ENCODE measurements at regions not wholly inside any gene's neighbourhood (a gene's known extent, or its start where the extent isn't known, plus 50 kb on each side); places are given as distances from the start of the nearest gene placed in this dataset.

DNA sequence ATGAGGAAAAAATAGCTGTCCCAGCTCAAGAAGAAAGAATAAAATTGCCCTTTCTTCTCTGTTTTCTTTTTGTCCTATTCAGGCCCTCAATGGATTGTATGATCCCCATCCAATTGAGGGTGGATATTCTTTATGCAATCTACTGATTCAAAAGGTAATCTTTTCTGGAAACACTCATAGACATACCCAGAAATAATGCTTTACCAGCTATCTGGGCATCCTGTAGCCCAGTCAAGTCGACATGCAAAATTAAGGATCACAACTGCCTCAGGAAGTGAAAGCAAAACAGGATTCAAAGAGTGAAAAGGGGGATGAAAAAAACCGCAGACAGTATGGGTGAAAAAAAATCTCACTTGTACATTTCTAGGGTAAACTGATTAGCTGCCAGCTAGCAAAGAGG lies 410.1 kb downstream of the TBC1D32 start:
- DNase-seq = no peak

DNA sequence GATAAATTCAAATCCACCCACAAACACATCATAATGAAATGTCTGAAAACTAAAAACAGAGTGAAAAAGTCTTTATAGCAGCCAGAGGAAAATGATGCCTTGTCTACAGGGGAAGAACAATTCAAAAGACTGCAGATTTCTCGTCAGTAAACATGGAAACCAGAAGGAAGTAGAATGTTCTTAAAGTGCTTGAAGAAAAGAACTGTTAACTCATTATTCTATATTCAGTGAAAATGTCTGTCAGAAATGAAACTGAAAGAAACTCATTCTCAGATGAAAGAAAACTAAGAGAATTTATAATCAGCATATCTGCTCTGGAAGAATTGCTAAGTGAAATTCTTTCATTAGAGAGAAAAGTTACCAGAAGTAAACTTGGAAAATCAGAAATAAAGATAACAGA lies 416.1 kb downstream of the TBC1D32 start:
- DNase-seq = no peak

DNA sequence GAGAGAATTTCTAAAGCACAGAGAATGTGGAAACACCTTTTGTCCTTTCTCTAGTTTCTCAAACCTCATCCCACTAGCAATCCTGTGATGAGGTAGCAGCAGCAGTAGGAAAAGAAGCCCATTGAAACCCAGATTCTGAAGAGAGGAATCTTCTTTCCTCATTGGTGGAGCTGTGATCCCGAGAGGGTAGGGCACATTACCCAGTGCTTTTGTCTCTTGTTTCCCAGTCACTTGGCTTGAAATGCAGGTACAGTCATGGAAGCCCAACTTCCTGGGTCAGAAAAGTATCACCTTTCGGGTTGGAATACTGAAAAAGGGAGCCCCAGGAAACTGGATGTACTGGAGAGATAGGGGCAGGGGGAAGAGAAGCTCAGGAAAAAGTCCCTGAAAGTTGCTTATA lies 417.4 kb downstream of the TBC1D32 start:
- DNase-seq = no peak

DNA sequence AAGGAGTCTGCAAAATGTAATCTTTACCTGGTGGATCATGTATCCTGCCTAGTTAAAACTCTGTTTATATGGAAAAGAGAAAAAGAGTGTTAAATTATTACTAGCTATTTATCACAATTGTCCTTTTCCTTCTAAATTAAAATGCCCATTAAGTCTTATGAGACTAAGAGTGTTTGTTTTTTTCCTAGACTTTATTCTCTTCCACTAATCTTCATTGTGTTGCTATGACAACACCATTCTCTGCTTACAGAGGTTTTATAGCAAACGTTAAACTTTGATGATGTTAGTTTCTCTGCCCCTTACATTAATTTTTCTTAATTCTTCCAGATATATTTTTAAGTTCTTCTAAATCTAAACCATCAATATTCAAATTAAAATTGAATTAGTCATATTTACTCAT lies 420.8 kb downstream of the TBC1D32 start:
- DNase-seq = no peak

DNA sequence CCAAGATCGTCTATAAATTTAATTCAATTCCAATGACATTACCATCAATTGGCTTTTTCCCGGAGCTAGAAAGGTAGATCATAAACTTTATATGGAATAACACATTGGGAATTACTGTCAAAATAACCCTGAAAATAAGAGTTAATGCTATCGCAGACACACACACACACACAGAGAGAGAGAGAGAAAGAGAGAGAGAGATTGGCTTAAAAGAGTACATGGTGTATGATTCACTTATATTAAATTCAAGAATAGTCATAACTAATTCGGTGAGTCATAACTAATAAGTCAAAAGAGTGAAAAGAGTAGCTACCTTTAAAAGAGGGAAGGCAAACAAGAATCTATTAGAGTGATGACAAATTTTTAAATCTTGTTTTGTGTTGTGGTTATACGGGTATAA lies 425.5 kb downstream of the TBC1D32 start:
- no peak for DNase-seq

DNA sequence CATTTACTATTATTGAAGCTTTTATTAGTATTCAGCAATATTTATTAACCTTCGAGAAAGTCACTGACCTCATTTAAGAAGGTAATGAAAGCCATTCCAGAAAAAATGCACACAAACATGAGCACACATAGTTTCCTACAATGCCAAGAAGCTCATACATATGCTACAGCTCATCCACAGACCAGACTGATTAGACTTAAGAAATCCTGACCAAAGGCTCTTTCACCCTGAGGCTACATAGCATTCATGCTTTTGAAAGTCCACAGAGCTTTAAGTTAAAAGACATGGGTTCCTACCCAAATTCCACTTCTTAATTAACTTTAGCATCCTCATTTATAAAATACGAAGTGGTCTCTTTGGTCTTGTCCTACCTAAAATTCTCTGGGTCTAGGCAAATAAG lies 430.4 kb downstream of the TBC1D32 start:
- no peak for DNase-seq

- no peak for DNase-seq
These were observed 434.3 kb downstream of the TBC1D32 start for GRCh38 chr6:120899932-120900331.

GRCh38 chr6:120894077-120894476 lies 440.2 kb downstream of the TBC1D32 start:
- DNase-seq = no peak

DNA sequence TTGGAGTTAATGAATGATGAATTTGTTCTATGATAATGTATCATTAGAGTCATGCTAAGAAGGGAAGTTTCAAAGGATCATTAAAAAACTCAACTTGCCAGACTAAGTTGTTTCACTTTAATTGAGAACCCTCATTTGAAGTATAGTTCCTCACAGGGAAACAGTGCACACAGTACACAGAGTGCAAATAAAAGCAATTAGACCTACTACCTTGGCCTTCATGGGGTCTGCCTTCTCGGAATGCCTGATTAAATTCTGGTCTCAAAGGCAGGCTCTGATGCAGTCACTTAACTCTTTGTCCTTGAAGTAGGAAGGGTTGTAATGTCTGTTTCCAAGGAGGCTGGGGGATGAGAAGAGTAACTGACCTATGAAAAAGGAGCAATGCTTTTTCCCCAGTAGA lies 457.3 kb downstream of the TBC1D32 start:
- DNase-seq = no peak

DNA sequence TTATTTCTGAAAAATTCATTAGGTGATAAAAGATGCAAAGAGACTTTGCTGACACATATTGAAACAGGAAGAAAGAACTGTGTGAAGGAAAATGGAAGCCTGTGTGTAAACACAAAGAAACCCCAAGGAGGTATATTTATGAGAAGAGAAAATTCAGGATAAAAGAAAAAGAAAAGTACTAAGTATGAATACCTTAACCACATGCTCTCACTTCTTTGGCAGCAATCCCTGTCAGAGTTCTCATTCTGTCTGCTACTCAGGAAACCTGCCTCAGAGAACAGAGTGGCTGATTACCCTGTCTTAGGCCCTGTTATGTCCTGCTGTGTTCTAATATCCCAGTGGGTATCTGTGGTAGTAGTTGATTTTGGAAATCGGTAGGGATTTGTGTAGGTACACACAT lies 457.9 kb downstream of the TBC1D32 start:
- DNase-seq = no peak

GRCh38 chr6:120875900-120876299 lies 458.4 kb downstream of the TBC1D32 start:
- no peak for DNase-seq

DNA sequence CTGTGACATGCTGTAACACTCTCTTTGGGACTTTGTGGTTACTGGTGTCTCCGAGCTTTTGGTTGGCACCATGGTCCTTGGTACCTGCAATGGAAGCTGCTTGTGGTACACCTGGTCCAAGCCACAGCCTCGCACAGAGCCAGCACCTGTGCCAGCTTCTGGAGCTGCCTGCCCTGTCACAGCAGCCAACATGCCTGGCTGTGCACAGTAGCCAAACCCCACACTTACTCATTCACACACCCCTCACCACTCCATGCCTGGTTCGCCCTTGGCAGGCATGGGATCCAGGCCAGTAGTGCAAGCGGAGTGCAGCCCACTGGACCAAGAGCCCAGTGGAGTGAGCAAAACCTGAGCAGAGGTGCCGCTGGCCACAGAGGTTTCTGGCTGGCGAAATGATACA lies 459.9 kb downstream of the TBC1D32 start:
- DNase-seq = no peak

- no peak for DNase-seq
These were observed 461.0 kb downstream of the TBC1D32 start for GRCh38 chr6:120873125-120873865.

DNA sequence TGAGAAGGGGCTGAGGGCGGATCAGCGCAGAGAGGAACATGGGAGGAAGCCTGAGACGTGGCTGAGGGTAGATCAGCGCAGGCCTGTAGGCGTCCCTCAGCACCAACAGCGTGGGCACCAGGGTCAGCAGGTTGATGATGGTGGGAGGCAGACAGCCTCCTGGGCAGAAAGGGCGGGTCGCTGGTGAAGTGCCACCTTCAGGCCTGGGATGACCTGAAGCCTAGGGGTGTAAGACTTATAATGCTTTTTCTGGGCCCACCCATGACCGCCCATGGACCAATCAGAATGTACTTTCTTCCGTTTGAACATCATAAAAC lies 462.1 kb downstream of the TBC1D32 start:
- no peak for DNase-seq

DNA sequence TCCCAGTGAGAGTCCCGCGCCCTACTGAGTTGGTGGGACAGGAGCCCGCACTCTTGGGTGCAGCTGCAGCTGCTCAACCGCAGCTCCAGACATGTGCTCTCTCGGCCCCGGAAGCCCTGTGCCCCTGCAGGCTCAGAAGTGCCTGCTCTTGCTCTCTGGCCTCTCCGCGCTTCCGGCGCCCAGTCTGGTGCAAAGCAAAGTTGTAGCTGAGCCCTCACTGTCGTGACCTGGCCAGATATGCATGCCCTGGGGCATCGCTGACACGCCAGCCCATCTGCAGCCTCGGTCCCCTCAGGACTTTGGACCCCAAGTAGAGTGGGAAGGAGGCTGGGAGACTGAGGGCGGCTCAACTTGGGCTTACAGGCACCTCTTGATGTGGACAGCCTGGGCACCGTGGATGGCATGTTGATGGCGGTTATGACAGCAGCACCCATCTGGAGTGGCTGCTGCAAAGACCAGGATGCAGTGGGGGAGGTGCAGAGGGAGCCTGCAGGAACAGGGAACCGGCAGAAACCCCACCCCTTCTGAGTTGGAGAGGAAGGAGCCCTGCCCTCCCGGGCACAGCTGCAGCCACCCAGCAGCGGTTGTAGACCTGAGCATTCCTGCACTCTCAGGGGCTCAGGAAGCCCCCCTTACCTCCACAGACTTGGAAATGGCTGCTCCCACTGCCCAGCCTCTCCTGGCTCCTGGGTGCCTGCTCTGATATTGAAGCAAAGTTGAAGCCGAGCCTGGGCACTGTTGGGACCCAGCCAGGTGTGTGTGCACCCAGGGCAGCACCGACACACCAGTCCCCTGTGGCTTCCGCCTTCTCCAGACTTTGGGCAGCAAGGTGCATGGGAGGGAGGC lies 462.6 kb downstream of the TBC1D32 start:
- no peak for DNase-seq

- DNase-seq = no peak
These were observed 464.9 kb downstream of the TBC1D32 start for GRCh38 chr6:120869397-120869796.

GRCh38 chr6:120857422-120857821 lies 476.9 kb downstream of the TBC1D32 start:
- DNase-seq = no peak

GRCh38 chr6:120854583-120854982 lies 479.7 kb downstream of the TBC1D32 start:
- DNase-seq = no peak

DNA sequence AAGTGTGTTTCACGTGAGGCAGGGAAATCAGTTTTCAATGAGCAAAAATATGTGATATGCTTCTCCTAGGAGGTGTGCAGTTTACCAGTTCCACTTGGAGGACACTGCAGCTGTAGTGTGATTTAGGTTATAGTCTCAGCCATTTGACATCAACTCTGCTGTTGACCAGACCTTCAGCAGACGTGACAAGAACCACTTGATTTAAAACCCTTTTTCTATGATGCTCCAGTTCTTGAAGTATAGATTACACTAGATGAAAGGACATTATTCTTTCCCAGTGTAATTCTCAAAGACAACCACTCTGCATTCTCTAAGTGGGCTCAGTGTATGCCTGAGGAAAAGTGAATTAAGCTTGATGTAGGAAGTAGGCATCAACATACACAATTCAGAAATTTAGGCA lies 480.8 kb downstream of the TBC1D32 start:
- DNase-seq = no peak

GRCh38 chr6:120852293-120852849 lies 481.9 kb downstream of the TBC1D32 start:
- DNase-seq = no peak

GRCh38 chr6:120826253-120826652 lies 508.0 kb downstream of the TBC1D32 start:
- DNase-seq = no peak

- no peak for DNase-seq
These were observed 517.5 kb downstream of the TBC1D32 start for GRCh38 chr6:120816794-120817193.

DNA sequence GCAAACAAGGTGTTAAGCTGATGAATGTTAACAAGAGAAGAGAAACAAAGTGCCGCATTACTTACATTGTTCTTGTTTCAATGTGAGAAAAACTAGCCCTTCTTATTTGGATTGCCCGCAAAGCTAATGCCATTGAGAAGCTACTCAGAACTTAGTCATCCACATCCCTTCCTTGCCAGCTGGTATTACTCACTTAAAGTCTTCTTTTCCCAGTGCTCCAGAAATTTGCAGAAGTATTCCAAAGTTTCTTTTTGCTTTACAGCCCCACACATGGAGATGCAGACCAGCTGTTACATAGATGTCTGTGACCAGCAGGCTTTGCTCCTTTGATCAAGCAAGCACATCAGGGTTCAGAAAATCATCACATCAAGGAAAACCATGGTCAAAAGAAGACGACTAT lies 529.0 kb downstream of the TBC1D32 start:
- DNase-seq = no peak

GRCh38 chr6:120804612-120805011 lies 529.7 kb downstream of the TBC1D32 start:
- DNase-seq = no peak

All from right forelimb (tissue), 1 donor.